ENCODE measurements at regions not wholly inside any gene's neighbourhood (a gene's known extent, or its start where the extent isn't known, plus 50 kb on each side); places are given as distances from the start of the nearest gene placed in this dataset.
A peak's percentile ranks its signal among the peaks of the same experiment; 100 is the strongest.

GRCh38 chr10:128922619-128923196 lies 544.3 kb upstream of the MGMT start:
- Histone ChIP-seq H3K27ac (peak overlapping the region in 3 of 4 donors; percentile 31 to 42 (median 42)), H3K9me3 (no peaks in the 10 kb centered on the region), H3K27me3 (no peaks in the 10 kb centered on the region), H3K4me1 (no peaks in the 10 kb centered on the region), H3K4me3 (no peak overlapping the region), H3K36me3 (no peaks in the 10 kb centered on the region)
- DNase-seq = no peak
- intact Hi-C loops (cut with DNase I) = no loop called here
- no peak for TF ChIP-seq POLR2AphosphoS5 (IDR thresholded peaks at IDR 0.05)
- no peak for TF ChIP-seq CTCF (IDR thresholded peaks at IDR 0.05)
- TF ChIP-seq EP300 (IDR thresholded peaks at IDR 0.05) = no peak
- TF ChIP-seq POLR2A (IDR thresholded peaks at IDR 0.05) = no peak
- 38 to 57% methylated on average over 11 of the region's 11 CpGs for WGBS, 2 donors

GRCh38 chr10:128924918-128925317 lies 542.1 kb upstream of the MGMT start:
- H3K4me3 ChIP-seq = no peak overlapping the region
- H3K27ac ChIP-seq = no peak overlapping the region
- H3K4me1 ChIP-seq = peaks cover 0 to 21% (median 11%) of the 10 kb centered on the region in 4 donors
- H3K9me3 ChIP-seq = no peaks in the 10 kb centered on the region
- WGBS, 2 donors = 90 to 94% methylated on average over 4 of the region's 4 CpGs
- DNase-seq = no peak
- no peaks in the 10 kb centered on the region for H3K27me3 ChIP-seq
- H3K36me3 ChIP-seq = no peaks in the 10 kb centered on the region
- intact Hi-C loops (cut with DNase I) = no loop called here
- TF ChIP-seq POLR2A (IDR thresholded peaks at IDR 0.05) (no peak), CTCF (IDR thresholded peaks at IDR 0.05) (no peak), EP300 (IDR thresholded peaks at IDR 0.05) (no peak), POLR2AphosphoS5 (IDR thresholded peaks at IDR 0.05) (no peak)

- Histone ChIP-seq H3K4me1 (peaks cover 0 to 24% (median 11%) of the 10 kb centered on the region in 4 donors), H3K4me3 (no peak overlapping the region), H3K27ac (peak overlapping the region in 3 of 4 donors; percentile 3 to 68 (median 51)), H3K9me3 (no peaks in the 10 kb centered on the region), H3K36me3 (no peaks in the 10 kb centered on the region), H3K27me3 (no peaks in the 10 kb centered on the region)
- no peak for TF ChIP-seq POLR2A (IDR thresholded peaks at IDR 0.05)
- intact Hi-C loops (cut with DNase I) = no loop called here
- no peak for DNase-seq
- 81 to 86% methylated on average over 11 of the region's 11 CpGs for WGBS, 2 donors
Observed at GRCh38 chr10:128926711-128927110, 540.3 kb upstream of the MGMT start.

- H3K27ac ChIP-seq = peak overlapping the region; percentile 3 to 68 (median 46)
- H3K27me3 ChIP-seq = no peaks in the 10 kb centered on the region
- TF ChIP-seq POLR2A (IDR thresholded peaks at IDR 0.05) (no peak), POLR2AphosphoS5 (IDR thresholded peaks at IDR 0.05) (peak in 2 of 4 donors; percentile 5 to 12)
- no peak overlapping the region for H3K4me3 ChIP-seq
- H3K9me3 ChIP-seq = no peaks in the 10 kb centered on the region
- intact Hi-C loops (cut with DNase I) = no loop called here
- H3K4me1 ChIP-seq = peaks cover 0 to 24% (median 11%) of the 10 kb centered on the region in 4 donors
- no peaks in the 10 kb centered on the region for H3K36me3 ChIP-seq
- peak; percentile 65 for DNase-seq
- 59 to 62% methylated on average over 20 of the region's 20 CpGs for WGBS, 2 donors
Observed at GRCh38 chr10:128927497-128928161, 539.4 kb upstream of the MGMT start.

GRCh38 chr10:128928231-128928836 lies 538.7 kb upstream of the MGMT start:
- intact Hi-C loops (cut with DNase I) = no loop called here
- Histone ChIP-seq H3K36me3 (no peaks in the 10 kb centered on the region), H3K27me3 (no peaks in the 10 kb centered on the region), H3K27ac (peak overlapping the region in 3 of 4 donors; percentile 42 to 68 (median 51)), H3K4me1 (peaks cover 0 to 24% (median 11%) of the 10 kb centered on the region in 4 donors), H3K4me3 (no peak overlapping the region), H3K9me3 (no peaks in the 10 kb centered on the region)
- no peak for DNase-seq
- TF ChIP-seq POLR2AphosphoS5 (IDR thresholded peaks at IDR 0.05) (no peak), CTCF (IDR thresholded peaks at IDR 0.05) (no peak), POLR2A (IDR thresholded peaks at IDR 0.05) (no peak), EP300 (IDR thresholded peaks at IDR 0.05) (no peak)
- WGBS, 2 donors = 90 to 91% methylated on average over 33 of the region's 33 CpGs

Data from sigmoid colon (tissue), 6 donors.